ENCODE measurements at regions not wholly inside any gene's neighbourhood (a gene's known extent, or its start where the extent isn't known, plus 50 kb on each side); places are given as distances from the start of the nearest gene placed in this dataset.

DNA sequence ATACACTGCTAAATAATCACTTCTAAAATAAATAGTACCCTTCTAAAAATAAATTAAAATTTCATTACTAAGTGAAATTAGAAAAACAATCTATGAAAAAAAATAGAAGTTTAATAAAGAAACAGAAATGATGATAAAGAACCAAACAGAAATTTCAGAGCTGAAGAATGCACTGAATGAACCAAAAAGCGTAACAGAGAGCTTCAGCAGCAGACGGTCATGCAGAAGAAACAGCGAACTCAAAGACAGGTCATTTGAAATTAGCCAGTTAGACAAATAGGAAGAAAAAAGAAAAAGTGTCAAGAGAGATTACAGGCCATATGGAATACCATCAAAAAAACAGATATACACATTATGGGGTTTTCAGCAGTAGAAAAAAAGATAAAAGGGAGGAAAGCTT is 706.7 kb downstream of the TBC1D32 start:
- Histone ChIP-seq H2BK20ac (ENCODE audit: low read depth, low read length) (no peak overlapping the region), H2BK5ac (ENCODE audit: low read depth, low read length, poor library complexity, severe bottlenecking) (no peak overlapping the region), H4K5ac (ENCODE audit: low read depth, low read length) (no peak overlapping the region), H3K9me1 (ENCODE audit: insufficient read depth, low read length) (no peaks in the 10 kb centered on the region), H3K4me2 (ENCODE audit: low read depth, low read length) (no peak overlapping the region), H3K18ac (ENCODE audit: low read depth, low read length) (no peak overlapping the region), H3K27ac (ENCODE audit: insufficient read depth, low read length) (no peak overlapping the region), H3K4ac (ENCODE audit: low read depth, low read length) (no peak overlapping the region), H2AK9ac (replicated peaks; ENCODE audit: low read depth, low read length, poor library complexity) (no peak overlapping the region), H3K79me1 (ENCODE audit: low read depth in 1 of 2, low read length in 2 of 2) (no peaks in the 10 kb centered on the region), H3K14ac (replicated peaks; ENCODE audit: low read depth, low read length) (no peak overlapping the region), H3K36me3 (ENCODE audit: control insufficient read depth, insufficient read depth, low read length) (no peaks in the 10 kb centered on the region), H2AK5ac (ENCODE audit: low read depth, low read length) (no peak overlapping the region), H2BK120ac (ENCODE audit: low read depth, low read length) (no peak overlapping the region), H3K9me3 (ENCODE audit: control insufficient read depth, insufficient read depth, low read length) (peaks cover 4% of the 10 kb centered on the region; the same call in 1 of the 2 replicates), H3K27me3 (ENCODE audit: control insufficient read depth, insufficient read depth, low read length) (no peaks in the 10 kb centered on the region), H4K8ac (ENCODE audit: low read depth in 2 of 2, low read length in 2 of 2) (no peak overlapping the region), H2AFZ (replicated peaks; ENCODE audit: low read length, poor library complexity) (no peak overlapping the region), H3K23ac (ENCODE audit: low read depth, low read length) (no peak overlapping the region), H3K4me3 (ENCODE audit: insufficient read depth, low read depth, low read length) (no peak overlapping the region), H3K56ac (ENCODE audit: extremely low read depth, insufficient read depth, low read length) (no peak overlapping the region), H2BK15ac (ENCODE audit: low read depth, low read length) (no peak overlapping the region), H3K9ac (ENCODE audit: low read depth, low read length) (no peak overlapping the region), H4K91ac (ENCODE audit: insufficient read depth, low read depth, low read length) (no peak overlapping the region), H3K4me1 (ENCODE audit: control insufficient read depth, insufficient read depth, low read length) (no peaks in the 10 kb centered on the region), H4K20me1 (ENCODE audit: insufficient read depth, low read length) (no peaks in the 10 kb centered on the region)
- DNase-seq: no peak
- ChIA-PET POLR2A (ENCODE audit: unreplicated experiment) (no interaction called here), CTCF (no interaction called here)
- intact Hi-C loops (cut with micrococcal nuclease) (no loop called here), dilution Hi-C loops (cut with HindIII; ENCODE audit: low sequenced_read_pairs, unreplicated experiment) (no loop called here), in situ Hi-C loops (cut with MboI; ENCODE audit: low sequenced_read_pairs) (no loop called here)
- BruUV-seq (replicated peaks): no TSS peak
- no CpG with 5 or more reads among the region's 3 CpGs for WGBS, 2 experiments (ENCODE audit: extremely low coverage in 2 of 2, insufficient read length in 1 of 2)
- TF ChIP-seq MXI1 (IDR thresholded peaks at IDR 0.05; ENCODE audit: borderline replicate concordance, low read depth, low read length) (no peak), NFE2L2 (IDR thresholded peaks at IDR 0.05; ENCODE audit: low read depth, low read length) (no peak), CHD1 (IDR thresholded peaks at IDR 0.05; ENCODE audit: low read depth, low read length) (no peak), RAD21 (IDR thresholded peaks at IDR 0.05; ENCODE audit: low read length) (no peak), POLR2A (IDR thresholded peaks at IDR 0.05; ENCODE audit: low read depth, low read length) (no peak), RFX5 (IDR thresholded peaks at IDR 0.05; ENCODE audit: low read depth, low read length) (no peak), SMC3 (IDR thresholded peaks at IDR 0.05; ENCODE audit: low read depth, low read length) (no peak), CEBPB (IDR thresholded peaks at IDR 0.05; ENCODE audit: low read depth, low read length) (no peak), MAFK (IDR thresholded peaks at IDR 0.05; ENCODE audit: low read depth, low read length) (no peak), RCOR1 (IDR thresholded peaks at IDR 0.05; ENCODE audit: insufficient replicate concordance, low read length) (no peak), BHLHE40 (IDR thresholded peaks at IDR 0.05; ENCODE audit: low read depth, low read length) (no peak), MAZ (IDR thresholded peaks at IDR 0.05; ENCODE audit: borderline replicate concordance, low read depth, low read length) (no peak)
- TF ChIP-seq, protein P1, sequence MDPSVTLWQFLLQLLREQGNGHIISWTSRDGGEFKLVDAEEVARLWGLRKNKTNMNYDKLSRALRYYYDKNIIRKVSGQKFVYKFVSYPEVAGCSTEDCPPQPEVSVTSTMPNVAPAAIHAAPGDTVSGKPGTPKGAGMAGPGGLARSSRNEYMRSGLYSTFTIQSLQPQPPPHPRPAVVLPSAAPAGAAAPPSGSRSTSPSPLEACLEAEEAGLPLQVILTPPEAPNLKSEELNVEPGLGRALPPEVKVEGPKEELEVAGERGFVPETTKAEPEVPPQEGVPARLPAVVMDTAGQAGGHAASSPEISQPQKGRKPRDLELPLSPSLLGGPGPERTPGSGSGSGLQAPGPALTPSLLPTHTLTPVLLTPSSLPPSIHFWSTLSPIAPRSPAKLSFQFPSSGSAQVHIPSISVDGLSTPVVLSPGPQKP (IDR thresholded peaks at IDR 0.05; ENCODE audit: borderline replicate concordance, low read depth, low read length): no peak
- TF ChIP-seq, protein P2, sequence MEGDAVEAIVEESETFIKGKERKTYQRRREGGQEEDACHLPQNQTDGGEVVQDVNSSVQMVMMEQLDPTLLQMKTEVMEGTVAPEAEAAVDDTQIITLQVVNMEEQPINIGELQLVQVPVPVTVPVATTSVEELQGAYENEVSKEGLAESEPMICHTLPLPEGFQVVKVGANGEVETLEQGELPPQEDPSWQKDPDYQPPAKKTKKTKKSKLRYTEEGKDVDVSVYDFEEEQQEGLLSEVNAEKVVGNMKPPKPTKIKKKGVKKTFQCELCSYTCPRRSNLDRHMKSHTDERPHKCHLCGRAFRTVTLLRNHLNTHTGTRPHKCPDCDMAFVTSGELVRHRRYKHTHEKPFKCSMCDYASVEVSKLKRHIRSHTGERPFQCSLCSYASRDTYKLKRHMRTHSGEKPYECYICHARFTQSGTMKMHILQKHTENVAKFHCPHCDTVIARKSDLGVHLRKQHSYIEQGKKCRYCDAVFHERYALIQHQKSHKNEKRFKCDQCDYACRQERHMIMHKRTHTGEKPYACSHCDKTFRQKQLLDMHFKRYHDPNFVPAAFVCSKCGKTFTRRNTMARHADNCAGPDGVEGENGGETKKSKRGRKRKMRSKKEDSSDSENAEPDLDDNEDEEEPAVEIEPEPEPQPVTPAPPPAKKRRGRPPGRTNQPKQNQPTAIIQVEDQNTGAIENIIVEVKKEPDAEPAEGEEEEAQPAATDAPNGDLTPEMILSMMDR (conservative IDR thresholded peaks at IDR 0.05; ENCODE audit: low read depth, low read length): no peak
- ATAC-seq (ENCODE audit: low read depth): no peak

All from IMR-90 (cell line).